HEK293T (cell line): ENCODE measurements at regions not wholly inside any gene's neighbourhood (a gene's known extent, or its start where the extent isn't known, plus 50 kb on each side); places are given as distances from the start of the nearest gene placed in this dataset.

Source experiments
- CTCF ChIA-PET: fragments of 350-600 bp; formaldehyde crosslinking; extraction: SDS; loops from one replicate; lab custom pipeline; 2021; ENCODE audit warnings: antibody characterized with exemption, inconsistent platforms; lab: Yijun Ruan, JAX
- POLR2A ChIA-PET: fragments of 350-600 bp; formaldehyde crosslinking; extraction: SDS; loops from one replicate; lab custom pipeline; 2020; ENCODE audit warnings: antibody characterized with exemption, inconsistent platforms; lab: Yijun Ruan, JAX
- DNase-seq: peaks from one replicate; pipeline ENCODE4 v3.0.0; 2012; ENCODE audit warnings: mixed read lengths; ENCODE audit errors: extremely low spot score
- ARNT ChIP-seq: fragments of 450-650 bp; IDR thresholded peaks from 2 replicates; pipeline ENCODE4 v1.6.1; 2017; ENCODE audit warnings: mild to moderate bottlenecking
- BHLHE40 ChIP-seq: fragments of 450-650 bp; IDR thresholded peaks from 2 replicates; pipeline ENCODE4 v1.6.1; 2016; ENCODE audit warnings: mild to moderate bottlenecking, moderate library complexity, borderline replicate concordance
- CTBP1 ChIP-seq: fragments of 450-650 bp; IDR thresholded peaks from 2 replicates; pipeline ENCODE4 v1.6.1; 2016; ENCODE audit warnings: borderline replicate concordance
- ELF4 ChIP-seq: fragments of 450-650 bp; IDR thresholded peaks from 2 replicates; pipeline ENCODE4 v1.6.1; 2017; ENCODE audit warnings: antibody characterized with exemption
- FOXA1 ChIP-seq: fragments of 450-650 bp; IDR thresholded peaks from 2 replicates; pipeline ENCODE4 v1.6.1; 2016; ENCODE audit warnings: mild to moderate bottlenecking
- FOXK2 ChIP-seq: fragments of 450-650 bp; IDR thresholded peaks from 2 replicates; pipeline ENCODE4 v1.6.1; 2016; ENCODE audit warnings: mild to moderate bottlenecking
- FOXM1 ChIP-seq: fragments of 450-650 bp; IDR thresholded peaks from 2 replicates; pipeline ENCODE4 v1.6.1; 2017; ENCODE audit warnings: mild to moderate bottlenecking, borderline replicate concordance
- HDGF ChIP-seq: fragments of 450-650 bp; IDR thresholded peaks from 2 replicates; pipeline ENCODE4 v1.6.1; 2017; ENCODE audit warnings: antibody characterized with exemption, borderline replicate concordance
- L3MBTL2 ChIP-seq: fragments of 450-650 bp; conservative IDR thresholded peaks from 2 replicates; pipeline ENCODE4 v1.6.1; 2016; ENCODE audit warnings: mild to moderate bottlenecking
- LEF1 ChIP-seq: fragments of 450-650 bp; IDR thresholded peaks from 2 replicates; pipeline ENCODE4 v1.6.1; 2017; ENCODE audit warnings: mild to moderate bottlenecking, borderline replicate concordance
- NFRKB ChIP-seq: fragments of 450-650 bp; IDR thresholded peaks from 2 replicates; pipeline ENCODE4 v1.6.1; 2016; ENCODE audit warnings: mild to moderate bottlenecking, moderate library complexity
- SP1 ChIP-seq: fragments of 450-650 bp; IDR thresholded peaks from 2 replicates; pipeline ENCODE4 v1.6.1; 2017
- SUZ12 ChIP-seq: fragments of 450-650 bp; IDR thresholded peaks from 2 replicates; pipeline ENCODE4 v1.6.1; 2016; ENCODE audit warnings: mild to moderate bottlenecking
- TARDBP ChIP-seq: fragments of 450-650 bp; IDR thresholded peaks from 2 replicates; pipeline ENCODE4 v1.6.1; 2016
- ZNF384 ChIP-seq: fragments of 450-650 bp; IDR thresholded peaks from 2 replicates; pipeline ENCODE4 v1.6.1; 2016
- TF ChIP-seq, protein P1 (sequence below): fragments of 450-650 bp; IDR thresholded peaks from 2 replicates; pipeline ENCODE4 v1.6.1; 2016

DNA sequence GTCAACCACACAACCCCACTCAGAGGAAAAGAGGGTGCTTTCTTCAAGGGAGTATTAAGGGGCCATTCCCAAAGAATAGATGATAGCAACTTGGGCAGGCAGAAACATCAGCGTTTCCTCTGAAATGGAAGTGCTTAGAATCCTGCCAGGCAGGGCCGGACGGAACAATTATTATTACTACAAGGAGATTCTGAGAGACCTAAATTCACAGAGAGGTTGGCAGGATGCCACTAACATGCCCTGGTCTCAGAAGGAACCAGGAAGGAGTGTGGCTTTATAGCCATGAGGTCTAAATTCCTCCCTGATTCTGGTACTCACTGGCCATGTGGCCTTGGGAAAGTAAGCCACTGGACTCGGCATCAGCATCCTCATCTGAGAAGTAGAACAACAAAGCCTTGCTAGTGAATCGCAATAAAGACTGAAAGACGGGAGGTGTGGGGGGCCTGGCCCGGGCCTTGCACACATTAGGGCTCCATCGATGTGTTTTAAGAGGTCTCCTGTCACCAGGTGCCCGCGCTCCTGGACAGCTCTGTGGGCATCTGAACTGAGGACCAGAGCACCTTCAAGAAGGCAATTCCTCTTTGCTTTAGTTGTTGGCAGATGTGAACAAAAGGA, 131.5 kb downstream of the OAT start:
- ChIA-PET CTCF (no interaction called here), POLR2A (no interaction called here)
- TF ChIP-seq SP1, result no peak
- no peak for DNase-seq

DNA sequence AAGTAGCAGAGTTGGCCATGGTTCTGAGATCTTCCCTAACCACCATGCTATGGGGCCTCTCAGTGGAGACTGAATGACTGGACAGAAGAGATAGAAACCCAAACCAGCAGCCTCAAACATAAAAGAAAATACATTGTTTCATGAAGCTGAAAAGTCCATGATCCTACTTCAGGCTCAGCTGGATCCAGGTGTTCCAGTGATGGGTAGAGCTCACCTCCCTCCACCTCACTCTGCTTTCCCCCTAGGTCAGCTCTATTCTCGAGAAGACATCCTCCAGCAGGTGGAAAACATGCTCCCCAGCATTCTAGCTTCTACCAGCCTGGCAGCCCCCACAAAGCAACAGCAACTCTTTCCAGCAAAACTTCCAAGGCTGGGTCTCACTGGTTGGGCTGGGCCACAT, 132.1 kb downstream of the OAT start:
- CTCF ChIA-PET, result no interaction called here
- TF ChIP-seq, protein P1, sequence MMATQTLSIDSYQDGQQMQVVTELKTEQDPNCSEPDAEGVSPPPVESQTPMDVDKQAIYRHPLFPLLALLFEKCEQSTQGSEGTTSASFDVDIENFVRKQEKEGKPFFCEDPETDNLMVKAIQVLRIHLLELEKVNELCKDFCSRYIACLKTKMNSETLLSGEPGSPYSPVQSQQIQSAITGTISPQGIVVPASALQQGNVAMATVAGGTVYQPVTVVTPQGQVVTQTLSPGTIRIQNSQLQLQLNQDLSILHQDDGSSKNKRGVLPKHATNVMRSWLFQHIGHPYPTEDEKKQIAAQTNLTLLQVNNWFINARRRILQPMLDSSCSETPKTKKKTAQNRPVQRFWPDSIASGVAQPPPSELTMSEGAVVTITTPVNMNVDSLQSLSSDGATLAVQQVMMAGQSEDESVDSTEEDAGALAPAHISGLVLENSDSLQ, result no peak

DNA sequence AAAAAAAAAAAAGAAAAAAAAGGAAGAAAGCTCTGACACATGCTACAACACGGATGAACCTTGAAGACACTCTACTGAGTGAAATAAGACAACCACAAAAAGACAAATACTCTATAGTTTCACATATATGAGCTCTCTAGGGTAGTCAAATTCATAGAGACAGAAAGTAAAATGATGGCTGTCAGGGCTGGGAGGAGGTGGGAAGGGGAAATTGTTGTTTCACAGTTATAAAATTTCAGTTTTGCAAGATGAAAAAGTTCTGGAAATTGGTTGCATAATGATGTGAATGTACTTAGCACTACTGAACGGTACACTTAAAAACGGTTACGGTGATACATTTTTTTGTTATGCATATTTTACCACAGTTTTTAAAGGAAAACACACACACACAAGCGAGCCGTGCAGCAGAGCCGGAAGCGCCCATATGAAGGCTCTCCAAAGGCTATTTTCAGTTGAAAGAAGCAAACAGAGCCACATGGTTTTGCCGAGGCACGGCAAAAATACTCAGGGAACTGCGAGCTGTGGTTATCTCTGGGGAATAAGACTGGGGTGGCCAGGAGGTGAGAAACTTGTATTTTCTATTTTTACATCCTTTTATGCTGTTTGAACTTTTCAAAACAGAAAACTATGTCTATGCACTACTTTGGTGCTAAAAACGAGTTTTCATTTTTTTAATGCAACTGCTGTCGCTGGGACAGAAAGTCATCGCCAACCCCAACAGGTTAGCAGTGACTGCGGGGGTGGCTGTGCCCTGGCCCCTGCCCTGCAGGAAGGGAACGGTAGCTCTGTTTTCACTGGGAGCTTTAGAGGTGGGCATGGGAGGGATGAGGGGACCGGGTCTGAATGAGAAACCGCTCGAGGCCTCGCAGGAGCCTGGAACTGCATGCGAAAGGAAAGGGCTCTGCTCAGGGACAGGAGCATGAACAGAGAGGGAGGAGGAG, 132.9 kb downstream of the OAT start:
- no peak for DNase-seq
- ChIA-PET CTCF (no interaction called here), POLR2A (no interaction called here)
- TF ChIP-seq L3MBTL2 (no peak), ARNT (no peak), TARDBP (no peak), FOXK2 (no peak), HDGF (no peak), BHLHE40 (no peak), NFRKB (no peak), SUZ12 (no peak), SP1 (no peak), LEF1 (no peak), CTBP1 (no peak), FOXM1 (no peak), FOXA1 (no peak), ELF4 (no peak), ZNF384 (no peak)
- TF ChIP-seq, protein P1, result no peak

More for the DNA sequence above, 132.1 kb downstream of the OAT start:
- DNase-seq, result no peak
- POLR2A ChIA-PET, result no interaction called here

DNA sequence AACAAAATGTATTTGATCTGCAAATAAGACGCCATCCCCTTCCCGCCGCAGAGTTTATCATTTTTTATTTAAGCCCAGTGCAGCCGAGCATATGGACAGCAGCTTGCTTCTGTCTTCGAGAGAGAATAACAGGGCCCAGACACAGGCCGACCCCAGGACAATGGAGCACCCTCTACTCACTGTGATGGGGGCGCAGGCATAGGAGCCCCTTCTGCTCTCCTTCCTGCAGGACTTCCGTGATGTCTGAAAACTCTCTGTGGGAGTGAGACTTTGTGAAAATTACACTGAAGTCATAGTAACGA, 134.8 kb downstream of the OAT start:
- DNase-seq, result no peak
- CTCF ChIA-PET, result no interaction called here

DNA sequence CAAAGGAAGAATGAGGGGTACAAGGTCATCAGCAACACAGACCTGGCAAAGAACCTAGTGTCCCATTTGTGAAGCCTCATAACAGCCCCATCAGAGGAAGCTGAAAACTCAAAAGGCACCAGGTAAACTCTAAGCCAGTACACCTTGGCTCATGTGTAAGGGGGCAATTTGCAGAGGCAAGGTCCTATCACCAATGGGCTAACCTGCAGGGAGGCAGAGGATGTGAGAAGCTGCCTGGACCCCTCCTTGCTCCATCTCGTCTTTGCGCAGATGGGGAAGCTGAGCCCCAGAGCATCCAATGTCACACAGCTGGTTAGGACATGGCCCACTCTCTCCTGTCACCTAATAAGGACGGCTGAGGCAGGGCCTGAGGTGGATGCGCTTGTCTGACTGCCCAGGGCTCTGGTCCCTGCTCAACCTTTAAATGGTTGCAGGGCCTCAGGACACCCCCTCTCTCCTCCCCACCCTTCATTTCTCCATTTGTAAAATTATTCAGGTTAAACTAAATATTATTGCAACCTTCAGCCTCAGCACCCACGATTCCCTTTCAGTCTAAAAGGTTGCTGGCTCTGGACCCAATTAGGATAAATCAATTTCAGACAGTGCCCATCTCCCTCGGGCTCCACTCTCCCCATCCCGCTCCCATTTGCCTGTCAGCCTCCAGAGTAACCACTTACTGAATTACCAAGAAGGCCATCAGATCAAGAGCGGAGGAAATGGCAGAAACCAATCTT, 135.3 kb downstream of the OAT start:
- TF ChIP-seq CTBP1 (no peak), SP1 (no peak), FOXM1 (no peak), ELF4 (no peak)
- no peak for DNase-seq
- ChIA-PET POLR2A (no interaction called here), CTCF (interaction anchor here (1.2 kb wide), 1 partner anchor 120 kb away, joined by 3 read pairs; no protein-coding TSS in a partner anchor)

More for the DNA sequence above, 134.8 kb downstream of the OAT start:
- TF ChIP-seq ZNF384 (no peak), FOXK2 (no peak), ARNT (no peak), FOXA1 (no peak), CTBP1 (no peak), LEF1 (no peak), SUZ12 (no peak), ELF4 (no peak), FOXM1 (no peak), HDGF (no peak), SP1 (no peak), BHLHE40 (no peak), NFRKB (no peak)
- TF ChIP-seq, protein P1, result no peak
- POLR2A ChIA-PET, result no interaction called here

DNA sequence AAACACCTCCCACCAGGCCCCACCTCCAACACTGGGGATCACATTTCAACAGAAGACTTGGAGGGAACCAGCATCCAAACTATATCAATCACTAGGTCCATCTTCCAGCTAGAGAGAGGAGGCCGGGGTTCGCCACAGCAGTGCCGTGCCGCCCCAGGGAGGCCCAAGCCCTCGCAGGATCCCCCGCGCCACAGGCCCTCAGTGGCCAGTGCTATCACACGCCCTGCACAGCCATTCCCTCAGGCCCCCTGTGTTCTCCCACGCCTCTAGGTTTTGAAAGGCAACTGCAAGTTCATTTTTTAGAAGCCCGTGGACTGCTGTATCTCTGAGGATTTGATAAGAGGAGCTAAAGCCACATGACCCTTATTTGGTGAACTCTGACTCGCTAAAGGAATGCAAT, 136.4 kb downstream of the OAT start:
- ChIA-PET POLR2A (no interaction called here), CTCF (interaction anchor here (1.2 kb wide), 1 partner anchor 122 kb away, joined by 3 read pairs; no protein-coding TSS in a partner anchor)

More for the DNA sequence above, 136.4 kb downstream of the OAT start:
- TF ChIP-seq ARNT (no peak), NFRKB (no peak), SUZ12 (no peak), SP1 (no peak), L3MBTL2 (no peak), FOXM1 (no peak), BHLHE40 (no peak), HDGF (no peak), FOXK2 (no peak), ZNF384 (no peak), TARDBP (no peak), CTBP1 (no peak), FOXA1 (no peak), LEF1 (no peak), ELF4 (no peak)
- TF ChIP-seq, protein P1, result no peak
- DNase-seq, result no peak
